AG10803 (cell line): ENCODE measurements at regions not wholly inside any gene's neighbourhood (a gene's known extent, or its start where the extent isn't known, plus 50 kb on each side); places are given as distances from the start of the nearest gene placed in this dataset.

Source experiments
- DNase-seq: peaks from one replicate; pipeline ENCODE4 v3.0.0; 2010; ENCODE audit warnings: low read depth
- H3K4me3 ChIP-seq: 2 replicates; pipeline ENCODE4 v1.5.1; 2011; ENCODE audit warnings: mild to moderate bottlenecking, low read length, control low read depth
- CTCF ChIP-seq: conservative IDR thresholded peaks from 2 replicates; pipeline ENCODE4 v1.5.1; 2011; ENCODE audit warnings: mild to moderate bottlenecking, low read length, control low read depth, inconsistent platforms

DNA sequence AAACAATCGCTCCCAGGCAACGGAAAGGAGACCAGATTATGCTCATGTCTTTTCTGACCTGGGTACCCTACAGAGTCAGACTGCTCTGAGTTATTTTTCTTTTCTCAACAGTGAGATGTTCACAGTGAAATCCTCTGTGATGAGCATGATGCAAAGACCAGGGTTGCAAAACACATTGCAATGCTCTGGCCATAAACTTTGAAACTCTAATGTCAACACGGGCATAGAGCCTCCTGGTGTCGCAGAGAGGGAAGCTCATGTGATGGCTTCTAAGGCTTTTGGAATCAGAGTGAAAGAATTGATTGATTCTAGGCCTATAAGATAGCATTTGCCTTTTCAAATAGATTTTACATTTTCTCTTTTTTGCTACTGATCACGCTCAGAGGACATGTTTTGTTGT is 193.4 kb downstream of the RASSF9 start:
- no peak overlapping the region for H3K4me3 ChIP-seq
- peak; percentile 79 for DNase-seq
- peak; percentile 76 for TF ChIP-seq CTCF

GRCh38 chr12:85644508-85644907 is 191.7 kb downstream of the RASSF9 start:
- no peak overlapping the region for H3K4me3 ChIP-seq
- no peak for DNase-seq
- no peak for TF ChIP-seq CTCF

- DNase-seq, result no peak
- no peak overlapping the region for H3K4me3 ChIP-seq
- TF ChIP-seq CTCF, result no peak
Observed at GRCh38 chr12:85653731-85654455, 182.3 kb downstream of the RASSF9 start.

GRCh38 chr12:85654456-85654840 is 181.8 kb downstream of the RASSF9 start:
- DNase-seq, result no peak
- no peak overlapping the region for H3K4me3 ChIP-seq
- TF ChIP-seq CTCF, result no peak

- DNase-seq, result no peak
- no peak for TF ChIP-seq CTCF
- no peak overlapping the region for H3K4me3 ChIP-seq
Observed at GRCh38 chr12:85656561-85656960, 179.6 kb downstream of the RASSF9 start.

DNA sequence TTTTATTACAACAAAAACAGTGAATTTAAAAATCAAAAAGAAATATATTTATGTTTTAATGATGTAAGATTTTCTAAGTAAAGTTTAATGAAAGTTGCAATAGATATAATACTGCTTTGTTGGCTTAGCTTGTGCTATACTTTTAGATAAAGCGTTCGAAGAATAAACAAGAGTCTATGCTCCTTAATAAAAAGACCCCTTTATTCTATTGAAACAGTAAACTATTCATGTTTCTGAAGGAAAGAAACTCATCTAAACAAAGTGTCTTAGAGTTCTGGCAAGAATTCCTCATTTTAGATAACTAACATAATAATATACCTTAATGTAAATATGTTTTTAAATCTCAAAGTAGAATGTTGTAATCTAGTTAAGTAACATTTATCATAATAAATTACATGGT is 179.0 kb downstream of the RASSF9 start:
- no peak for TF ChIP-seq CTCF
- H3K4me3 ChIP-seq, result no peak overlapping the region
- DNase-seq, result no peak

GRCh38 chr12:85657836-85658630 is 178.2 kb downstream of the RASSF9 start:
- no peak for DNase-seq
- TF ChIP-seq CTCF, result no peak
- no peak overlapping the region for H3K4me3 ChIP-seq
